ENCODE measurements at regions not wholly inside any gene's neighbourhood (a gene's known extent, or its start where the extent isn't known, plus 50 kb on each side); places are given as distances from the start of the nearest gene placed in this dataset.
"Not testable (repeated sequence)": the region's sequence is repeated elsewhere in the genome, so short reads cannot be mapped to it uniquely, and the experiment has no call there.

DNA sequence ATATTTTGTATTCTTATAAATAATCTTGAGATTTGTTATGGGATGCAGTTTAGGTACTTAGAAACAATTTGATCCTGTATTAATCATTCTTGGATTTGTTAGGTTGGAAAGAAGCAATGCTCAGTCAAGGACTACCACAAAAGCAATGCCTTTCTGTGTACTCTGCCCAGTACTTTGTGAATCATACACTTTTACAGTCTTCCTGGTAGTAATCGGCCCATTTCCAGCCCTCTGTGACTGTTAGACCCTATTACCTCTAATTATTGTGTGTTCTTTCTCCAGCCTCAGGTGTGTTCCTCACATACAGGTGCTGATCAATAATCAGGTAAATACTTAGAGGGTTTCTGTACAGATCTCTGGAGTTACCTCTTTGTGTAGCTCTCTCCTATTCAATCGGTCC, 609.0 kb downstream of the KCNH5 start:
- FAIRE-seq, result no peak

DNA sequence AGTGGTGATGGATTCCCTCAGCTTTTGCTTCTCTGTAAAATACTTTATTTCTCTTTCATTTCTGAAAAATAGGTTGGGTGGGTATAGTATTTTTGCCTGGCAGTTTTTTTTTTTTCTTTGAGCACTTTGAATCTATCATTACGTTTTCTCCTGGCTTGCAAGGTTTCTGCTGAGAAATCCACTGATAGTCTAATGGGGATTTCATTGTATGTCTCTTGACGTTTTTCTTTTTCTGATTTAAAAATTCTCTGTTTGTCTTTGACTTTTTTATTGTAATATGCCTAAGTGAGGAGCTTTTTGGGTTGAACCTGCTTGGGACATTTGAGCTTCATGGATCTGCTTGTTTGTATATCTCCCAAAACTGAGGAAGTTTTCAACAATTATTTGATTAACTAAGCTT, 606.0 kb downstream of the KCNH5 start:
- FAIRE-seq, result no peak

DNA sequence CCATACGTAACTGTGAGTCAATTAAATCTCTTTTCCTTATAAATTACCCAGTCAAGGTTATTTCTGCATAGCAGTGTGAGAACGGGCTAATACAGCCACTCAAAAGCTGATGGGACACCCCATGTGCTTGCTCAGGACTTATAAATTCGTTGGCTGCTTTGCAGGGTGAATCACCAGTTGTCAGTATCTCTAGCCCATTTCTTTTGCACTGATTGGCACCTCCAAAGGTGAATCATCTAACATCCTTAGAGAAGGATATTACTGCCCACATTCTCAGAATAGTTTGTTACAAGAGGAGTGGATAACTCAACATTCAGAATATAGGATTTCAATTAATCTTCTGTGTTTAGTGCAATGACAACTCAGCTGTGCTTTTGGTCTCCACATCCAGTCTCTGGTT, 601.5 kb downstream of the KCNH5 start:
- no peak for FAIRE-seq

DNA sequence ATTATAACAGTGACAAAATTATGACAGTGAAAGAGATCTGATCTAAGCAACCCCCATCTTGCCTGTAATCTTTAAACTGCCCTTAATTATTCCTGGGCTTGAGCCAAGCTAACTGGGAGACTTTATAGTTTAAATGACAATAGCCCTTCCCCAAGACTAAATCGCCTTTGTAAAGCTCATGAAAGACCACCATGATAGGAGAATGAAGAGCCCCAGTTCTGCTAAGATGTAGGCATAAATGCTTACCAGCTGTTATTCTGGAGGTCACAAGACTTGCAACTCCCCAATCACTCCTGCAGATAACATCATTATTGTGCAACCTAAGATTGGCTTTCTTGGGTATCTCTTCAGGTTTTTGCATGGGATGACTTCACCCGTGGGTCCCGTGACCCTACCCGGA, 599.7 kb downstream of the KCNH5 start:
- FAIRE-seq, result no peak

DNA sequence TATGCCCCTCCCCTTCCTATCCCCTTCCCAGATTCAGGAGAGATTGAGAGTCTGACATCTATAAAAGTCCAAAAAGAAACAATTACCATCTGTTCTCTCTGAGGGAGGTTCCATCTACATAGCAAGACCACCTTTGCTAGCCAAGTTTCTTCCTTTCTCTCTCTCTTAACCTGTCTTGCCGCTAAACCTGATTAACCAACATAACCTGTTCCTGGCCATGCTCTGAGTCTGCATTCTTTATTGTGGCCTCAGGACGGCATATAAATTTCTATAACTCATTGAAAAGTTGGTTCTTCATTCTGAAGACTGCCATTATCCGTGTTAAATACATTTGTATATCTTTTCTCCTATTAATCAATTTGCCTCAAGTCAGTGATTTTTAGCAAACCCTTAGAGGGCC, 594.0 kb downstream of the KCNH5 start:
- no peak for FAIRE-seq

DNA sequence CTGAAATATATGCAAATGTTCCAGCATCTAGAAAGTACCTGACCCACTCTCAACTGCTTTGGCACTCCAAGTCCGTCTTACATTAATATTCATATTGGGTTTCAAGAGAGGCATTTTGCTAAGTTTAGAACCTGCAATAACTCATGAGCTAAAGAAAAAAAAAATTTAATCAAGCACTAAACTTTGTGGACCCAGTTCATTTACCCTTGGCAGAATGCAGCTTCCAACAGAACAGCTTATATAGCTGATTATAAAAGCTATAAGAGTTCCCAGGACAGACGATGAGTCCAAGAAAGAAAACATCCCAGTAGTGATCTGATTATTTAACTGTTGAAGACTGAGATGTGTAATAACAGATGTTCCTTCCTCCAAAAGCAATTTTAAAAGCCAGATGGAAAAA, 592.0 kb downstream of the KCNH5 start:
- FAIRE-seq, result no peak

DNA sequence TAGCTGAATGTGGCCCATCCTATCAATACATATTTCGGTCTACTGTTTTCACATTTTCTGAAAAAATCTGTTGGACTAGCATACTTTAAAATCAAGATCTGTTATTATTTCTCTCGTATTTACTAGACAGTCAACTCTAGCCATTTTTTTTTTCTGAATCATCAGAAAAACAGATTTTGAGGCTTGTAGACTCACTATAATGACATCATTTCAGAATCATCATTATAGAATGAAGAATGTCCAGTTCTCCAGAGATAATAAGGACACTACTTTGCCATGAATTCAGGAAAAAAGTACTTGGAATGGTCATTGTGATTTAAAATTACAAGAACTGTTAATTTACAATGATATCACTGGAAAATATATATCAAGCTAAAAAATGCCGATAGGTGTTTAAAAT, 589.8 kb downstream of the KCNH5 start:
- FAIRE-seq, result no peak

DNA sequence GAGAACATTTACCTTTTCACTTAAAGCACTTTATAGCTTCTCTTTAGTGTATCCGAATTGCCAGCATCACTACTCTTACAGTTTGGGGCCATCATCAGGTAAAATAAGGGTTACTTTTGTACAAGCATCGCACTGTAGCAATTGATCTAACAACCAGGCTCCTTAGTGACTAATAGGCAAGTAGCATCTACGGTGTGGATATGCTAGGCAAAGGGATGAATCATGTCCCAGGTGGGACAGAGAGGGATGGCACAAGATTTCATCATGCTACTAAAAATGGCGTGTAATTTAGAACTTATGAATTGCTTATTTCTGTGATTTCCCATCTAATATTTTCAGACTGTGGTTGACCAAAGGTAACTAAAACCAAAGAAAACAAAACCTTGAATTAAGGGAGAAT, 582.3 kb downstream of the KCNH5 start:
- no peak for FAIRE-seq

DNA sequence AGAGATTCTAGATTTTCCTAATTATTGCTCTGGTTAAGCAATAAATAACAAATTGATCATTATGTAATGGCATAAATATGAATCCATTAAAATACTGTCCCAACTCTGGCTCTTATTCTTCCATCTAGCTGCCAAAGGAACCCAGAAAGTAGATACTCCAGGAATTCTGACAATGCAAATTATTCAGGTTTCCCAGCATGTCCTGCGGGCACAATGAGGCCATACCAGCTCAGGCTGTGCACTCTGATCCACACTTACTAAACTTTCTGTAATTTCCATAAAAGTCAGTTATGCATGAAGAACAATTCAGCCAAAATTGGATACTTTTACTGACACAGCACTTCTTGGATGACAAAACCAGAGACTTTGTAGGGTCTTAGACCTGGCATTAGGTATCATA, 576.3 kb downstream of the KCNH5 start:
- FAIRE-seq, result no peak

DNA sequence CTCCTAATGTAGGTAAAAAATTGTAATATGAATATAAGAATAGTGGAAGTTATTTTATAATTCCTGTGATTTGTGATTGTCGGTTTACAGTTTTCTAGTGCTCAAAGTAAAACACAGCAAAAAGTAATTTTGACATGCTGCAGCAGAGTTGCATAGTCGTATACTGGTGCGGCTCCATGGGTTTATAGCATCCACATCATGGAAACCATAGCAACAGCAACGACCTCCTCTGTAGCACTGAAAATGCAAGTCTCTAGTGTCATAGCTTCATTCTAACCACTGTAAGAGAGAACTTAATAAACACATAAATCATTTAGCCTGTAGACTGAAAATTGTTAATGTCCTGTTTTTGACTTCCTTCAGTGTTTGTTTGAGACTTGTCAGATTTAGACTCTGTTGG, 574.3 kb downstream of the KCNH5 start:
- no peak for FAIRE-seq

DNA sequence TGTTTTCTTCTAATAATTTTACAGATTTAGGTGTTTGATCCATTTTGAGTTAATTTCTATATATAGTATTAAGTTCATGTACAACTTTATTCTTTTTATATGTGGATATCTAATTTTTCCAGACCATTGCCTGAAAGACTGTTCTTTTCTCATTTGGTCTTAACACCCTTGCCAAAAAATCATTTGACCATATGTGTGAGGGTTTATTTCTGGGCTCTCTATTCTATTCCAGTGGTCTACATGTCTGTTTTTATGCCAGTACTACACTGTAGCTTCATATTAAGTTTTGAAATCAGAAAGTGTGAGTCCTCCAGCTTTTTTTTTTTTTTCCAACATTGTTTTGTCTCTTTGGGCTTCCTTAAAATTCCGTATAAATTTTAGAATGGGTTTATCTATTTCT, 554.1 kb downstream of the KCNH5 start:
- FAIRE-seq, result no peak

DNA sequence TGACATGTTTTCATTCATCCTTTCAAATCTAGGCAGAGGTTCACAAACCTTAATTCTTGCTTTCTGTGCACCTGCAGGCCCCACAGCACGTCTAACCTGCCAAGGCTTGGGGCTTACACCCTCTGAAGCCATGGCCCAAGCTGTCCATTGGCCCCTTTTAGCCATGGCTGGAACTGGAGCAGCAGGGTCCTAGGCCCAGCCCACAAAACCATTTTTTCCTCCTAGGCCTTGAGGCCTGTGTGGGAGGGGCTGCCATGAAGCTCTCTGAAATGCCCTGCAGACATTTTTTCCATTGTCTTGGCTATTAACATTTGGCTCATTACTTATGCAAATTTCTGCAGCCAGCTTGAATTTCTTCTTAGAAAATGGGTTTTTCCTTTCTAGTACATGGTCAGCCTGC, 547.5 kb downstream of the KCNH5 start:
- FAIRE-seq, result no peak

DNA sequence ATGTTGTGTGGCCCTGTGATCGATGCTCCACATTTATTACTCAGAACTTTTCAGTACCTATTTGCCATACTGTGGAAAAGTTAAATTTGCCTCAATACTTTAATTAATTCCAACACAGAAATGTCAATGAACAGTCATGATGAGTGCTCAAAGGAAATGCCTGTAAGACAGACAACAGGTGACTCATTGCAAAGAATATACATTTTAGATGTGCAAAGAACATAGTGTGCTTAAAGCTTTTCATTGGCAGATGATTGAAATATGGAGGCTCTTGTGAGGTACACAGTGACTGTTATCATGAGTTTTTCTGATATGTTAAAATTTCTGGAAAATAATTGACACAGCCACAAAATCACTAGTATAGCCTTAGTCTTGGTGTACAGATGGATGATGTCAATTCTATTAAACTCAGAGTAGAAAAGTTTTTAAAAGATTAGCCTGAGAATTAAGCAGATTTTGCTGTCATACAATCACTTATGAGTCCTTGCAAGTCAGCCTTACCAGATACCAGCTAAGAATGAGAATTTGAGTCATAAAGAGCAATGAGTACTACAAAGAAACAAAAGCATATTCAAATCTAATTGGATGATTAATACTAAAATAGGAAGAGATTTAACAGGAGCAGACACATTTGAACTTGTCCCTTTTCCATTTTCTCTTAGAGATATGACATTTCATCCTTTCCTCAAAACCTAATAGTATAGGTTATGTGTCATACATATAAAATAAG, 544.1 kb downstream of the KCNH5 start:
- no peak for FAIRE-seq

DNA sequence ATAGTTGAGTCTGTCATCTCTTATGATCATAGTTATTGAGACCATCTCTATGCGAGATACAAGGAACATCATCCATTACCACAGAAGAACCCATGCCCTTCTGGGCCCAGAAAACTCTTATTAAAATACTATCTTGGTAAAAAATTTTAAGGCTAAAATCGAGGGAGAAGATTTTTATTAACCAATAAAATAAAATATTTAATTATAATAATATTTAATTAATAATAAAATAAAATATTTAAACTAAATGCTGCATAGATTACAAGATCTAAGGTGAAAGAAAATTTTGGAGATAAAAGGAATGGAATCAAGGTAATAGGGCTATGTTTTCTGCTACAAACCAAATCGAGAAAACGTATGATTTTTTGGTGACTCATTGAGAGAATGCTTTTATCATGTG, 540.2 kb downstream of the KCNH5 start:
- no peak for FAIRE-seq

DNA sequence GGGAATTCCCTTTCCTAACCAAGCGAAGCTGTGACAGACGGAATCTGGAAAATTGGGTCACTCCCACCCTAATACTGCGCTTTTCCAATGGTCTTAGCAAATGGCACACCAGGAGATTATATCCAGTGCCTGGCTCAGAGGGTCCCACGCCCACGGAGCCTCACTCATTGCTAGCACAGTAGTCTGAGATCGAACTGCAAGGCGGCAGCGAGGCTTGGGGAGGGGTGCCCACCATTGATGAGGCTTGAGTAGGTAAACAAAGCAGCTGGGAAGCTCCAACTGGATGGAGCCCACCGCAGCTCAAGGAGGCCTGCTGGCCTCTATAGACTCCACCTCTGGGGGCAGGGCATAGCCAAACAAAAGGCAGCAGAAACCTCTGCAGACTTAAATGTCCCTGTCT, 523.9 kb downstream of the KCNH5 start:
- FAIRE-seq, result not testable (repeated sequence)

DNA sequence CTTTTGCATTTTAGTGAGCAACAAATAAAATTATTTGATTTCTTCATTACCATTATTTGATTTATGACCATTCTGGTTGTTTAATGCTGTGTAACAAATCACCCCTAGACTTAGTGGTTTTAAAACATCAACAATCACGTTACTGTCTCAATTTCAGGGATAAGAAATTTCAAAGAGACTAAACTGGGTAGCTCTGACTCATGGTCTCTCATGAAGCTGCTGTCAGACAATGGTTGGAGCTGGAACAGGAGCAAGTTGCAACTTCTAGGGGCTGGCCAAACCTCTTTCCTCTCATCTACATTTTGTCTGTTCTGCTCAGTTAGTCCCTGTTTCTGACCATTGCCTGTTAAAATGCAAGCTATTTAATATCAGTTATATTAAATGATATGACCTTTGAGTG, 517.0 kb downstream of the KCNH5 start:
- FAIRE-seq, result no peak

DNA sequence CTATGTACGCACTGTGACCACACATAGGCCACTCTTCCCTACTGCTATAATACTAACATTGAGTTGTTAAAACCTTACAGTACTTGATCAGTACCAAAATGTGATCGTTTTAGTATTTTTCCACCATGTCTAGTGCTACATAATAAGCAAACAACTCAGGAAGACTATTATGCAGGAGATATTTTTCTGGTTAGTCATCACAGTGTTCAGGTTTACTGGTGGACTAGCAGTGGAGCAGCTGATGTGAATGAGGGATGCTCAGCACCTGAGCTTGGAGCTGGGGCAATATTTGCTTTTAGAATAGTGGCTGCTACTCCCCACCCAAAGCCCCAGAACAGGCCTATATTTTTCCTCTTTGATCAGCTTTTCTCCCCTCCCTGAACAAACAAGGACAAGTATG, 513.1 kb downstream of the KCNH5 start:
- FAIRE-seq, result no peak

DNA sequence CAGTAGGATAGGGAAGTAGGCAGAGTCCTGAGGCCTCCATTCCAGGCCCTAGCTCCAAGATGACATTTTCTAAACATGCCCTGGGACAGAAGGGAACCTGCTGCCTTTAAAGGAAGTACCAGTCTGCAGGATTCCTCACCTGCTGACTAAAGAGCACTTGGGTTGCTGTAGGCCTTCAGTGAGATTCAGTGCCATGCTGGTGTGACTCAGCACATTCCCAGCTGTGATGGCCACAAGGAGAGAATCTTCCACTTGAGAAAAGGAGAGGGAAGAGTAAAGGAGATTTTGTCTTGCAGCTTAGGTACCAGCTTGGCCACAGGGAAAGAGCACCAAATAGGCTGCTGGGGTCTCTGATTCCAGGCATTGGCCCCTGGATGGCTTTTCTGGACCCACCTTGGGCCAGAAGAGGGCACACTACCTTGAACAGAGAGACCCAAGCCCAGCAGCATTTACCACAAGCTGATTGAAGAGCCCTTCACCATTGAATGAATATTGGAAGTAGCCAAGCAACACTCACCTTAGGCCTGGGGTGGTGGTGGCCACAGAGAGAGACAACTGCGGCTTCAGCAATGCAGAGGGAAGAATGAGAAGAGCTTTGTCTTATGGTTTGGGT, 498.3 kb downstream of the KCNH5 start:
- FAIRE-seq, result no peak

DNA sequence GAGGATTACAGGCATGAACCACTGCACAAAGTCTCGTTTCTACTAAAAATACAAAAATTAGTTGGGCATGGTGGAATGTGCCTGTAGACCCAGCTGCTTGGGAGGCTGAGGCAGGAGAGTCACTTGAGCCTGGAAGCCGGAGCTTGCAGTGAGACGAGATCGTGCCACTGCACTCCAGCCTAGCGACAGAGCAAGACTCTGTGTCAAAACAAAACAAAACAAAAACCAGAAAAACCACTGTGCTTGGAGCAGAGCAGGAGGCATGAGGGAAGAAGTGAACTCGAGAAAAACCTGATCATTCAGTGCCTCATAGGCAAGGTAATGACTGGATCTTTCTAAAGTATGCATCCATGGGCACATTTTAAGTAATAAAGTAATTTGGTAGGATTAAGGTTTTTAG, 487.8 kb downstream of the KCNH5 start:
- no peak for FAIRE-seq

DNA sequence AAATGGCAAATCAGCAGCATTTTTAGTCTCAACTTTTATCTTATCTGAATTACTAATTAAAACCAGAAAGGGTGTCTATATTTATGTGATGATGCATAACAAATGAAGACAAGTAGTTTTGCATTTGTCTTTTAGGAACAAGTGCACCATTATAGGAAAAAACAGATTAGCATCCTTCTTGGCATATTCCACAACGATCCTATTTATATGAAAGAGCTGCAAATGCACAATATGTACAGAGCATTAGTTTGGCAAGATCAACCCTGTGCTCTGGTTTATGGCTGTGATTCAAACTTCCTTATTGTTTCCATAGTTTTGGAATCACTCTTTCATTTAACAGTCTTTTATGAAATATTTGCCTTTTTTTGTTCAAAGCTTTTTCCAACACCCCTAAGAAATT, 486.8 kb downstream of the KCNH5 start:
- FAIRE-seq, result no peak

DNA sequence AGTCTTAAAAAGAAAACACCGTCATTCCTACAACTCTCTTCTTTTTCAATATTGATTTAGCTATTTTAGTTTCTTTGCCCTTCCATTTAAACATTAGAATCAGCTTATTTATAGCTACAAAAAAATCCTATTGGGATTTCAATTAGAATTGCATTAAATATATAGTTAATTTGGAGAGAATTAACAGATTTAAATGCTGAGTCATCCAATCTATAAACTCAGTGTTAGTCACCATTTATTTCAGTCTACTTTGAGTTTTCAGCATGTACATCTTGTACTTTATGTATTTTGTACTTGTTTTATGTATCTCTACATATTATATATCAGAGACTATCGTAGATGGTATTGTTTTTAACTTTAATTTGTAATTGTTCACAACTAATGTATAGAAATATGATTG, 460.0 kb downstream of the KCNH5 start:
- FAIRE-seq, result no peak

DNA sequence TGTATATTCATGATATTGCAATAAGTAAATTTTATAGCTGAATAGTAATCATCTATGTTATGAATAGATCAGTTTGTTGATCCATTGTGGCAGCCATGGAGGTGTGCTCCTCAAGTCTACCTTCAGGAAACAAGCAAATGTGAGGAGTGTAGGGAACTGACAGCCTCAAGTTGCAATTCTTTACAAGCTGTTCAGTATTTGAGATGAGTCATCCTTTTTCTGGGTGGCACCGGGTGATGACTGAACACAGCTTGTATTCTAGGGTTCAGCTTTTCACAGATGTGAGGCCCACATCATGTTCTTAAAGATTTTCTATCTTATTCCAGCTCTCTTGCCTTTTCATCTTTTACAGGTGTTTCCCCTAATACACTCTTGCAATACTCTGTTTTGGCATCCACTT, 452.4 kb downstream of the KCNH5 start:
- no peak for FAIRE-seq

DNA sequence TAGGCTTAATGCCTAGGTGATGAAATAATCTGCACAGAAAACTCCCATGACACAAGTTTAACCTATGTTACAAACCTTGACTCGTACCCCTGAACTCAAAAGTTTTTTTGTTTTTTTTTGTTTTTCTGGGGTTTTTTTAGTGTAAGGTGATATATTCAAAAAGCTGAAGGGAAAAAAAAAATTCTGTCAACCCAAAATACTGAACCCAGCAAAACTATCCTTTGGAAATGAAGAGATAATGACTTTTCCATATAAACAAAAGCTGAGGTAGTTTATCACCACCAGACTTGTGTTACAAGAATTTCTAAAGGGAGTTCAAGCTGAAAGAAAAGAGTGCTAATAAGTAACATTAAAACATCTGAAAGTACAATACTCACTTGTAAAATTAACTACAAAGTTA, 448.1 kb downstream of the KCNH5 start:
- FAIRE-seq, result no peak

DNA sequence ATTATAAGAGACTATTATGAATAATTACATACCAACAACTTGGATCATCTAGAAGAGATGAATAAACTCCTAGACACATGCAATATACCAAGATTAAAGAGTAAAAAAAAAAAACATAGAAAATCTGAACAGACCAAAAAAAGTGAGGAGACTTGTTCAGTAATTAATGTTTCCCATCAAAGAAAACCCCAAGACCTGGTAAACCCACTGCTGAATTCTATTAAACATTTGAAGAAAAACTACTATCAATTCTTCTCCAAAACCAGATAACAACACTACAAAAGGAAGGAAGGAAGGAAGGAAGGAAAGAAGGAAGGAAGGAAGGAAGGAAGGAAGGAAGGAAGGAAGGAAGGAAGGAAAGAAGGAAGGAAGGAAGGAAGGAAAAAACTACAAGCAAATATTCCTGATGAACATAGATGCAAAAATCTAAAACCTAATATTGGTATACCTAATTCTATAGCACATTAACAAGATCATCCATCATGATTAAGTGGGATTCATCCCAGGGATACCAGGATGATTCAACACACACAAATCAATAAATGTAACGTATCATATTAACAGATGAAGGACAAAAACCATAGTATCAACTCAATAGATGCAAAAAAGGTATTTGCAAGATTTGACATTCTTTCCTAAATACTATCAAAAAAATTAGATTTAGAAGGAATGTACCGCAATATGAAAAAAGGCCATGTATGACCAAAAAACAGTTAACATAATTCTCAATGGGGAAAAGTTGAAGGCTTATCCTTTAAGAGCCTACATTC, 445.5 kb downstream of the KCNH5 start:
- no peak for FAIRE-seq
